ENCODE measurements at regions not wholly inside any gene's neighbourhood (a gene's known extent, or its start where the extent isn't known, plus 50 kb on each side); places are given as distances from the start of the nearest gene placed in this dataset.

DNA sequence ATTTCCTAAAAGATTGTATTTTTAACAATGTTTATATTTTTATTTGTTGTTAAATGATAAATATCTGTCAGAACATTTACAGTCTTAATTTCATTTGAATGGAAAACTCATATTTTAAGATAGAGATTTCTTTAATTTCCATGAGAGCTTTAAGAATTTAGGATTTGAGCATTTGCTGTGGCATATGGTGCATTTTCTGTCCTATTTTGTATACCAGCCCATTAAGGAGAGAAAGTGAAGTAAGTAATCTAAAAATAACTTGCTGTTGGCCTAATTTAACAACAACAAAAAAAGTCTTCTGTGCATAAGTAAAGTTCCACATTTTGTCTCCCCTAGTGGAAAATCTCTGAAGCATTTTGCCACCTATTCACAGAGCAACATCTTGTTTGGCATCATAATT lies 190.9 kb upstream of the PPP1R3A start:
- TF ChIP-seq EP300 (IDR thresholded peaks at IDR 0.05; ENCODE audit: borderline replicate concordance) (no peak), RAD21 (IDR thresholded peaks at IDR 0.05; ENCODE audit: low read depth) (no peak), TEAD4 (IDR thresholded peaks at IDR 0.05) (no peak), YY1 (IDR thresholded peaks at IDR 0.05; ENCODE audit: low read depth) (no peak), NFIC (IDR thresholded peaks at IDR 0.05) (no peak)
- TF ChIP-seq, protein P1, sequence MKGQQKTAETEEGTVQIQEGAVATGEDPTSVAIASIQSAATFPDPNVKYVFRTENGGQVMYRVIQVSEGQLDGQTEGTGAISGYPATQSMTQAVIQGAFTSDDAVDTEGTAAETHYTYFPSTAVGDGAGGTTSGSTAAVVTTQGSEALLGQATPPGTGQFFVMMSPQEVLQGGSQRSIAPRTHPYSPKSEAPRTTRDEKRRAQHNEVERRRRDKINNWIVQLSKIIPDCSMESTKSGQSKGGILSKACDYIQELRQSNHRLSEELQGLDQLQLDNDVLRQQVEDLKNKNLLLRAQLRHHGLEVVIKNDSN (IDR thresholded peaks at IDR 0.05): no peak
- TF ChIP-seq, protein P2, sequence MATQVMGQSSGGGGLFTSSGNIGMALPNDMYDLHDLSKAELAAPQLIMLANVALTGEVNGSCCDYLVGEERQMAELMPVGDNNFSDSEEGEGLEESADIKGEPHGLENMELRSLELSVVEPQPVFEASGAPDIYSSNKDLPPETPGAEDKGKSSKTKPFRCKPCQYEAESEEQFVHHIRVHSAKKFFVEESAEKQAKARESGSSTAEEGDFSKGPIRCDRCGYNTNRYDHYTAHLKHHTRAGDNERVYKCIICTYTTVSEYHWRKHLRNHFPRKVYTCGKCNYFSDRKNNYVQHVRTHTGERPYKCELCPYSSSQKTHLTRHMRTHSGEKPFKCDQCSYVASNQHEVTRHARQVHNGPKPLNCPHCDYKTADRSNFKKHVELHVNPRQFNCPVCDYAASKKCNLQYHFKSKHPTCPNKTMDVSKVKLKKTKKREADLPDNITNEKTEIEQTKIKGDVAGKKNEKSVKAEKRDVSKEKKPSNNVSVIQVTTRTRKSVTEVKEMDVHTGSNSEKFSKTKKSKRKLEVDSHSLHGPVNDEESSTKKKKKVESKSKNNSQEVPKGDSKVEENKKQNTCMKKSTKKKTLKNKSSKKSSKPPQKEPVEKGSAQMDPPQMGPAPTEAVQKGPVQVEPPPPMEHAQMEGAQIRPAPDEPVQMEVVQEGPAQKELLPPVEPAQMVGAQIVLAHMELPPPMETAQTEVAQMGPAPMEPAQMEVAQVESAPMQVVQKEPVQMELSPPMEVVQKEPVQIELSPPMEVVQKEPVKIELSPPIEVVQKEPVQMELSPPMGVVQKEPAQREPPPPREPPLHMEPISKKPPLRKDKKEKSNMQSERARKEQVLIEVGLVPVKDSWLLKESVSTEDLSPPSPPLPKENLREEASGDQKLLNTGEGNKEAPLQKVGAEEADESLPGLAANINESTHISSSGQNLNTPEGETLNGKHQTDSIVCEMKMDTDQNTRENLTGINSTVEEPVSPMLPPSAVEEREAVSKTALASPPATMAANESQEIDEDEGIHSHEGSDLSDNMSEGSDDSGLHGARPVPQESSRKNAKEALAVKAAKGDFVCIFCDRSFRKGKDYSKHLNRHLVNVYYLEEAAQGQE (IDR thresholded peaks at IDR 0.05; ENCODE audit: low read depth): no peak

Data from Ishikawa (cell line).